Endothelial cell of umbilical vein (primary cell): ENCODE measurements at regions not wholly inside any gene's neighbourhood (a gene's known extent, or its start where the extent isn't known, plus 50 kb on each side); places are given as distances from the start of the nearest gene placed in this dataset.

Experiments used
- CTCF ChIP-seq, 2 donors: IDR thresholded peaks; 1 replicate in 1 of 2; 2 replicates in 1 of 2; pipeline ENCODE4 v1.5.1; 2011; ENCODE audit warnings: low read length in 2 of 2, mild to moderate bottlenecking in 2 of 2, moderate library complexity in 2 of 2, control low read depth in 1 of 2, inconsistent platforms in 1 of 2, low read depth in 1 of 2; ENCODE audit not compliant: insufficient read depth in 1 of 2; ENCODE audit errors: extremely low read depth in 1 of 2
- EZH2 ChIP-seq: IDR thresholded peaks from 2 replicates; pipeline ENCODE4 v1.6.1; 2012; ENCODE audit warnings: borderline replicate concordance, low read depth, mild to moderate bottlenecking, moderate library complexity, low read length, inconsistent platforms; ENCODE audit not compliant: severe bottlenecking
- JUN ChIP-seq: IDR thresholded peaks from 2 replicates; pipeline ENCODE4 v1.6.1; 2011; ENCODE audit warnings: borderline replicate concordance, low read depth; ENCODE audit not compliant: insufficient read length, insufficient read depth
- MYC ChIP-seq: IDR thresholded peaks from one replicate; pipeline ENCODE4 v1.6.1; 2011; ENCODE audit warnings: mild to moderate bottlenecking, low read depth, low read length
- POLR2A ChIP-seq: IDR thresholded peaks from 2 replicates; pipeline ENCODE4 v1.6.1; 2012; ENCODE audit warnings: low read depth, mild to moderate bottlenecking, control low read depth, low read length
- POLR2AphosphoS5 ChIP-seq: IDR thresholded peaks from 2 replicates; pipeline ENCODE4 v1.6.1; 2012; ENCODE audit warnings: low read depth, mild to moderate bottlenecking, control low read depth, low read length, moderate library complexity; ENCODE audit not compliant: insufficient read depth

- TF ChIP-seq CTCF (IDR thresholded peaks at IDR 0.05; ENCODE audit: extremely low read depth in 1 of 2, insufficient read depth in 1 of 2, low read depth in 1 of 2, low read length in 2 of 2) (no peak), EZH2 (no peak), POLR2A (no peak), JUN (no peak), POLR2AphosphoS5 (no peak), MYC (no peak)
These were observed 812.2 kb downstream of the C4orf33 start for GRCh38 chr4:129908117-129908516.
